Caco-2 (cell line): ENCODE measurements at regions not wholly inside any gene's neighbourhood (a gene's known extent, or its start where the extent isn't known, plus 50 kb on each side); places are given as distances from the start of the nearest gene placed in this dataset.

Experiments
- BruUV-seq: library from RNA; stranded (reverse); fragments of 400-500 nt; replicated peaks from 2 replicates; lab custom pipeline; 2021; lab: Mats Ljungman, UMichigan
- CTCF ChIA-PET: fragments of 300-600 bp; sonication (Branson Sonifier 250); formaldehyde crosslinking; loops from one replicate; lab custom pipeline; 2022; ENCODE audit warnings: antibody characterized with exemption; lab: Charles Lee
- POLR2A ChIA-PET: fragments of 300-600 bp; sonication (Branson Sonifier 250); formaldehyde crosslinking; loops from one replicate; lab custom pipeline; 2022; ENCODE audit warnings: antibody characterized with exemption; lab: Charles Lee
- DNase-seq, 2 experiments: peaks; one replicate each; pipeline versions ENCODE4 v3.0.0 to v3.0.0-alpha.2; 2020 to 2022
- H3K27me3 ChIP-seq: replicated peaks from 2 replicates; pipeline ENCODE4 v1.6.0; 2011; ENCODE audit warnings: low read length; ENCODE audit not compliant: control insufficient read depth, insufficient read depth
- H3K36me3 ChIP-seq: 2 replicates; pipeline ENCODE4 v1.5.1; 2011; ENCODE audit warnings: low read length; ENCODE audit not compliant: control insufficient read depth, insufficient read depth
- H3K4me1 ChIP-seq: fragments of 250-450 bp; sonication (Bioruptor Pico); 2 replicates; pipeline ENCODE4 v1.5.1; 2020; ENCODE audit warnings: mild to moderate bottlenecking
- H3K4me3 ChIP-seq: 2 replicates; pipeline ENCODE4 v1.5.1; 2011; ENCODE audit warnings: low read depth, mild to moderate bottlenecking, control low read depth, low read length
- H3K9me3 ChIP-seq: fragments of 250-450 bp; sonication (Bioruptor Pico); 2 replicates; pipeline ENCODE4 v1.5.1; 2020; ENCODE audit warnings: mild to moderate bottlenecking, moderate library complexity
- H3K27ac Mint-ChIP-seq: one replicate; pipeline ENCODE4 v1.8.0; 2022; ENCODE audit warnings: mixed read lengths; ENCODE audit not compliant: unreplicated experiment
- H3K27me3 Mint-ChIP-seq: one replicate; pipeline ENCODE4 v1.8.0; 2022; ENCODE audit warnings: mixed read lengths; ENCODE audit not compliant: insufficient read depth, unreplicated experiment
- H3K36me3 Mint-ChIP-seq: one replicate; pipeline ENCODE4 v1.8.0; 2022; ENCODE audit warnings: mild to moderate bottlenecking, mixed read lengths; ENCODE audit not compliant: insufficient read depth, unreplicated experiment
- H3K4me1 Mint-ChIP-seq: one replicate; pipeline ENCODE4 v1.8.0; 2022; ENCODE audit warnings: low read depth, mixed read lengths; ENCODE audit not compliant: unreplicated experiment
- H3K4me3 Mint-ChIP-seq: one replicate; pipeline ENCODE4 v1.8.0; 2022; ENCODE audit warnings: mild to moderate bottlenecking, moderate library complexity, mixed read lengths; ENCODE audit not compliant: unreplicated experiment
- H3K9me3 Mint-ChIP-seq: one replicate; pipeline ENCODE4 v1.8.0; 2022; ENCODE audit warnings: mixed read lengths; ENCODE audit not compliant: unreplicated experiment
- intact Hi-C: fragments of 100-400 bp; cut with micrococcal nuclease; formaldehyde crosslinking; loops from one replicate; pipeline ENCODE4 v1.10.0; 2022; ENCODE audit not compliant: unreplicated experiment
- TF ChIP-seq, protein P1 (sequence below), 2 experiments: fragments of 200-600 bp in 1 of 2; IDR thresholded peaks; 1 replicate in 1 of 2; 2 replicates in 1 of 2; pipeline versions ENCODE4 v1.5.1 to v1.8.0; 2011 to 2022; ENCODE audit warnings: antibody characterized with exemption in 1 of 2, control low read depth in 1 of 2, inconsistent platforms in 1 of 2, low read depth in 1 of 2, low read length in 1 of 2, mild to moderate bottlenecking in 1 of 2, moderate library complexity in 1 of 2; ENCODE audit not compliant: insufficient read depth in 1 of 2, severe bottlenecking in 1 of 2, unreplicated experiment in 1 of 2

DNA sequence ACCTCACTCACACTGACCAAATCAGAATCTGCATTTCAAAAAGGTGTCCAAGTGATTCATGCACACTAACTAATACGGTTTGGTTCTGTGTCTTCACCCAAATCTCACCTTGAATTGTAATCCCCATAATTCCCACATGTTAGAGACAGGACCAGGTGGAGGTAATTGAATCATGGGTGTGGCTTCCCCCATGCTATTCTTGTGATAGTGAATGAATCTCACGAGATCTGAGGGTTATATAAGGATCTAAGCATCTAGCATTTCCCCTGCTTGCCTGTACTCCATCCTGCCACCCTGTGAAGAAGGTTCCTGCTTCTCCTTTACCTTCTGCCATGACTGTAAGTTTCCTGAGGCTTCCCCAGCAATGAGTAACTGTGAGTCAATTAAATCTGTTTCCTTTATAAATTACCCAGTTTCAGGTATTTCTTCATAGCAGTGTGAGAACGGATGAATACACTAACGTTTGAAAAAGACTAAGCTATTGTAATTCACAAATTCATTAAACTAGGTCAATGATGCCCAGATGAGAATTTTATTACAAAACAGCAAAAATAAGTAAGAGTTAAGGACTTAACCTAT, 759.1 kb downstream of the GALC start:
- peaks cover 10% of the 10 kb centered on the region for H3K9me3 Mint-ChIP-seq
- Histone ChIP-seq H3K36me3 (no peaks in the 10 kb centered on the region), H3K27me3 (no peaks in the 10 kb centered on the region), H3K4me3 (no peak overlapping the region), H3K4me1 (no peaks in the 10 kb centered on the region), H3K9me3 (peaks cover 5% of the 10 kb centered on the region; the same call in 1 of the 2 replicates)
- H3K36me3 Mint-ChIP-seq: no peaks in the 10 kb centered on the region
- peaks cover 22% of the 10 kb centered on the region for H3K27me3 Mint-ChIP-seq
- BruUV-seq: no TSS peak
- H3K27ac Mint-ChIP-seq: no peak overlapping the region
- intact Hi-C loops: no loop called here
- ChIA-PET CTCF (no interaction called here), POLR2A (no interaction called here)
- H3K4me1 Mint-ChIP-seq: no peaks in the 10 kb centered on the region
- TF ChIP-seq, protein P1, sequence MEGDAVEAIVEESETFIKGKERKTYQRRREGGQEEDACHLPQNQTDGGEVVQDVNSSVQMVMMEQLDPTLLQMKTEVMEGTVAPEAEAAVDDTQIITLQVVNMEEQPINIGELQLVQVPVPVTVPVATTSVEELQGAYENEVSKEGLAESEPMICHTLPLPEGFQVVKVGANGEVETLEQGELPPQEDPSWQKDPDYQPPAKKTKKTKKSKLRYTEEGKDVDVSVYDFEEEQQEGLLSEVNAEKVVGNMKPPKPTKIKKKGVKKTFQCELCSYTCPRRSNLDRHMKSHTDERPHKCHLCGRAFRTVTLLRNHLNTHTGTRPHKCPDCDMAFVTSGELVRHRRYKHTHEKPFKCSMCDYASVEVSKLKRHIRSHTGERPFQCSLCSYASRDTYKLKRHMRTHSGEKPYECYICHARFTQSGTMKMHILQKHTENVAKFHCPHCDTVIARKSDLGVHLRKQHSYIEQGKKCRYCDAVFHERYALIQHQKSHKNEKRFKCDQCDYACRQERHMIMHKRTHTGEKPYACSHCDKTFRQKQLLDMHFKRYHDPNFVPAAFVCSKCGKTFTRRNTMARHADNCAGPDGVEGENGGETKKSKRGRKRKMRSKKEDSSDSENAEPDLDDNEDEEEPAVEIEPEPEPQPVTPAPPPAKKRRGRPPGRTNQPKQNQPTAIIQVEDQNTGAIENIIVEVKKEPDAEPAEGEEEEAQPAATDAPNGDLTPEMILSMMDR (IDR thresholded peaks at IDR 0.05; ENCODE audit: insufficient read depth in 1 of 2, low read depth in 1 of 2, low read length in 1 of 2, severe bottlenecking in 1 of 2, unreplicated experiment in 1 of 2): no peak
- no peak overlapping the region for H3K4me3 Mint-ChIP-seq
- no peak for DNase-seq

DNA sequence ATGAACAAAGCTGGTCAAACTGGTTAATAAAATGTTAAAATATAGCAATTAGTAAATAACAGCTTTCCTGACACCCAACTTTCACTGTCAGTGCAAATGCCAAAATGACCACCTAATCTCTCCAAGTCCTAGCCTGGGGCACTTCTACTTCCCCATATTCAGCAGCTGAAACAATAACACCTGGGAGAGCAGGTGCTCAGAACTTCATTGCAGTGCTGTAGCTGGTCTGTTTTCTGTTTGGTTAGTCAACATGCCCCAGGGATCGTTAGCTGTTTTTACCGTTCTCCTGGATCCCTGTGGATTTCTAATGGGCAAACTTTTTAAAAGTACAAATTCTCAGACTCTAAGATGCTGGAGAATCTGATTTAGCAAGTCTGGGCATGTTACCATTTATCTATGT, 759.7 kb downstream of the GALC start:
- H3K4me1 ChIP-seq: no peaks in the 10 kb centered on the region
- BruUV-seq: no TSS peak
- TF ChIP-seq, protein P1 (IDR thresholded peaks at IDR 0.05; ENCODE audit: insufficient read depth in 1 of 2, low read depth in 1 of 2, low read length in 1 of 2, severe bottlenecking in 1 of 2, unreplicated experiment in 1 of 2): no peak
- intact Hi-C loops: no loop called here
- no peaks in the 10 kb centered on the region for H3K27me3 ChIP-seq
- Mint-ChIP-seq H3K36me3 (no peaks in the 10 kb centered on the region), H3K9me3 (peaks cover 10% of the 10 kb centered on the region), H3K27ac (no peak overlapping the region), H3K4me1 (no peaks in the 10 kb centered on the region), H3K4me3 (no peak overlapping the region), H3K27me3 (peaks cover 18% of the 10 kb centered on the region)
- peaks cover 5% of the 10 kb centered on the region; the same call in 1 of the 2 replicates for H3K9me3 ChIP-seq
- ChIA-PET CTCF (no interaction called here), POLR2A (no interaction called here)
- no peaks in the 10 kb centered on the region for H3K36me3 ChIP-seq
- H3K4me3 ChIP-seq: no peak overlapping the region
- DNase-seq: no peak

DNA sequence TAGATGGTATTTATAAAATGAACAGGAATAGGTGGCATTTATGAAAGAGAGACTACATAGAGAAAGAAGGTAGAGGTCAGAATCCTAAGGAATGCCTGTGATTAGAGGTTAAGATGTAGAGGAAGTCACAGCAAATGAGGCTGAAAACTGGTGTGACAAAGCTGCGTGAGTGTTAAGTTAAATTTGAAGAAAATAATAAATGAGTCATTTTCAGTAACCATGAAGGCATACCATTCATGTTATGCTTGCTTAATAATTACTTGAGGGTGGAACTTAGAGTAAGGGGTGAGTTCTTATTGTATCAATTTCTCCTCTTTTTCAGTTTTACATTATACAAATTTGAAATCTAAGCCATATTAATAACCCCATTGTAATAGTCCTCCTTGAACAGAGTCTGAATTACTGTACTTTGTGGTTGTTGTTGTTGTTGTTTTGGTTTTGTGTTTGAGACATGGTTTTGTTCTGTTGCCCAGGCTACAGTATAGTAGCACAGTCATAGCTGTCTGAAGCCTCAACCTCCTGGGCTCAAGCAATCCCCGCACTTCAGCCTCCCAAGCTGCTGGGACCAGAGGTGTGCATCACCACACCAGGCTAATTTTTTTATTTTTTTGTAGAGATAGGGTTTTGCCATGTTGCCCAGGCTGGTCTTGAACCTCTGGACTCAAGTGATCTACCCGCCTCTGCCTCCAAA, 761.5 kb downstream of the GALC start:
- Histone ChIP-seq H3K9me3 (peaks cover 5% of the 10 kb centered on the region; the same call in 1 of the 2 replicates), H3K36me3 (no peaks in the 10 kb centered on the region), H3K27me3 (no peaks in the 10 kb centered on the region), H3K4me1 (no peaks in the 10 kb centered on the region), H3K4me3 (no peak overlapping the region)
- Mint-ChIP-seq H3K27me3 (peaks cover 8% of the 10 kb centered on the region), H3K9me3 (peaks cover 10% of the 10 kb centered on the region), H3K4me1 (no peaks in the 10 kb centered on the region), H3K36me3 (no peaks in the 10 kb centered on the region), H3K4me3 (no peak overlapping the region), H3K27ac (no peak overlapping the region)
- no peak for DNase-seq
- intact Hi-C loops: no loop called here
- ChIA-PET CTCF (no interaction called here), POLR2A (no interaction called here)
- no TSS peak for BruUV-seq
- TF ChIP-seq, protein P1 (IDR thresholded peaks at IDR 0.05; ENCODE audit: insufficient read depth in 1 of 2, low read depth in 1 of 2, low read length in 1 of 2, severe bottlenecking in 1 of 2, unreplicated experiment in 1 of 2): no peak
